Mesothelial cell of epicardium (in vitro differentiated cells): ENCODE measurements at regions not wholly inside any gene's neighbourhood (a gene's known extent, or its start where the extent isn't known, plus 50 kb on each side); places are given as distances from the start of the nearest gene placed in this dataset.

Experiments used
- DNase-seq, 2 experiments: peaks; one replicate each; pipeline ENCODE4 v3.0.0; 2021; ENCODE audit warnings: low spot score in 2 of 2; ENCODE audit not compliant: unreplicated experiment in 2 of 2
- H3K27ac Mint-ChIP-seq: 2 replicates; pipeline ENCODE4 v1.8.0; 2021; ENCODE audit warnings: mixed read lengths
- H3K27me3 Mint-ChIP-seq: 2 replicates; pipeline ENCODE4 v1.8.0; 2021; ENCODE audit warnings: low read depth, mixed read lengths
- H3K36me3 Mint-ChIP-seq: 2 replicates; pipeline ENCODE4 v1.8.0; 2021; ENCODE audit warnings: mixed read lengths
- H3K4me1 Mint-ChIP-seq: 2 replicates; pipeline ENCODE4 v1.8.0; 2021; ENCODE audit warnings: mixed read lengths
- H3K4me3 Mint-ChIP-seq: 2 replicates; pipeline ENCODE4 v1.8.0; 2021; ENCODE audit warnings: mild to moderate bottlenecking, moderate library complexity, mixed read lengths
- H3K9me3 Mint-ChIP-seq: 2 replicates; pipeline ENCODE4 v1.8.0; 2021; ENCODE audit warnings: mixed read lengths
- CTCF ChIP-seq: fragments of 200-600 bp; sonication (generic); IDR thresholded peaks from one replicate; pipeline ENCODE4 v1.5.0; 2021; ENCODE audit warnings: antibody characterized with exemption; ENCODE audit not compliant: unreplicated experiment

GRCh38 chr2:223541546-223541945 is 60.6 kb downstream of the SCG2 start:
- no peak for TF ChIP-seq CTCF
- Mint-ChIP-seq H3K4me1 (peaks cover 33% of the 10 kb centered on the region), H3K36me3 (no peaks in the 10 kb centered on the region), H3K4me3 (no peak overlapping the region), H3K27me3 (peaks cover 24% of the 10 kb centered on the region), H3K9me3 (no peaks in the 10 kb centered on the region), H3K27ac (no peak overlapping the region)
- DNase-seq = no peak

- Mint-ChIP-seq H3K27me3 (peaks cover 22% of the 10 kb centered on the region), H3K36me3 (no peaks in the 10 kb centered on the region), H3K4me3 (no peak overlapping the region), H3K9me3 (no peaks in the 10 kb centered on the region), H3K27ac (no peak overlapping the region), H3K4me1 (peaks cover 24% of the 10 kb centered on the region)
- no peak for DNase-seq
- TF ChIP-seq CTCF = no peak
Observed at GRCh38 chr2:223542501-223542900, 59.7 kb downstream of the SCG2 start.

GRCh38 chr2:223545406-223545805 is 56.8 kb downstream of the SCG2 start:
- H3K9me3 Mint-ChIP-seq = no peaks in the 10 kb centered on the region
- peaks cover 17% of the 10 kb centered on the region for H3K27me3 Mint-ChIP-seq
- H3K4me3 Mint-ChIP-seq = no peak overlapping the region
- TF ChIP-seq CTCF = no peak
- DNase-seq = no peak
- no peak overlapping the region for H3K27ac Mint-ChIP-seq
- peaks cover 14% of the 10 kb centered on the region for H3K4me1 Mint-ChIP-seq
- H3K36me3 Mint-ChIP-seq = no peaks in the 10 kb centered on the region

GRCh38 chr2:223545830-223546229 is 56.3 kb downstream of the SCG2 start:
- Mint-ChIP-seq H3K36me3 (no peaks in the 10 kb centered on the region), H3K27ac (no peak overlapping the region), H3K9me3 (no peaks in the 10 kb centered on the region), H3K4me1 (peaks cover 14% of the 10 kb centered on the region), H3K27me3 (peaks cover 13% of the 10 kb centered on the region), H3K4me3 (no peak overlapping the region)
- DNase-seq = no peak
- no peak for TF ChIP-seq CTCF
